H9 (cell line): ENCODE measurements at regions not wholly inside any gene's neighbourhood (a gene's known extent, or its start where the extent isn't known, plus 50 kb on each side); places are given as distances from the start of the nearest gene placed in this dataset.
"Not testable (repeated sequence)": the region's sequence is repeated elsewhere in the genome, so short reads cannot be mapped to it uniquely, and the experiment has no call there.

Experiments used
- DNase-seq: peaks from one replicate; pipeline ENCODE4 v3.0.0-alpha.2; 2017
- H2AFZ ChIP-seq: one replicate; pipeline ENCODE4 v1.6.1; 2013; ENCODE audit warnings: mild to moderate bottlenecking, low read length, control low read depth, moderate library complexity
- H2AK5ac ChIP-seq: 2 replicates; pipeline ENCODE4 v1.6.1; 2013; ENCODE audit warnings: low read length, control low read depth, mixed read lengths; ENCODE audit not compliant: insufficient read length
- H2BK120ac ChIP-seq: one replicate; pipeline ENCODE4 v1.6.1; 2013; ENCODE audit warnings: low read depth, mild to moderate bottlenecking, low read length, control low read depth, inconsistent platforms; ENCODE audit not compliant: poor library complexity, severe bottlenecking
- H2BK12ac ChIP-seq: 2 replicates; pipeline ENCODE4 v1.6.1; 2013; ENCODE audit warnings: low read length, control low read depth, mixed read lengths, low read depth; ENCODE audit not compliant: insufficient read length
- H2BK15ac ChIP-seq: 2 replicates; pipeline ENCODE4 v1.6.1; 2013; ENCODE audit warnings: low read depth, low read length, control low read depth
- H2BK20ac ChIP-seq: one replicate; pipeline ENCODE4 v1.6.1; 2013; ENCODE audit warnings: low read depth, mild to moderate bottlenecking, low read length, control low read depth, inconsistent platforms; ENCODE audit not compliant: poor library complexity, severe bottlenecking
- H2BK5ac ChIP-seq: 2 replicates; pipeline ENCODE4 v1.6.1; 2013; ENCODE audit warnings: low read length, control low read depth, mixed read lengths; ENCODE audit not compliant: insufficient read length
- H3K14ac ChIP-seq: 2 replicates; pipeline ENCODE4 v1.6.1; 2013; ENCODE audit warnings: low read length, control low read depth; ENCODE audit not compliant: insufficient read depth
- H3K18ac ChIP-seq: 2 replicates; pipeline ENCODE4 v1.6.1; 2013; ENCODE audit warnings: low read depth, mild to moderate bottlenecking, mixed read lengths, low read length, control low read depth; ENCODE audit not compliant: insufficient read length
- H3K23ac ChIP-seq: 2 replicates; pipeline ENCODE4 v1.6.1; 2013; ENCODE audit warnings: low read length, control low read depth, mixed read lengths, low read depth; ENCODE audit not compliant: insufficient read length
- H3K23me2 ChIP-seq: 2 replicates; pipeline ENCODE4 v1.6.1; 2013; ENCODE audit warnings: low read depth, mild to moderate bottlenecking, mixed read lengths, low read length, control low read depth; ENCODE audit not compliant: insufficient read length, poor library complexity, severe bottlenecking
- H3K27ac ChIP-seq: 2 replicates; pipeline ENCODE4 v1.5.1; 2013; ENCODE audit warnings: low read length, control low read depth, mixed read lengths, low read depth; ENCODE audit not compliant: insufficient read length
- H3K27me3 ChIP-seq: 2 replicates; pipeline ENCODE4 v1.6.1; 2013; ENCODE audit warnings: low read length, control low read depth, inconsistent platforms; ENCODE audit not compliant: insufficient read depth
- H3K4ac ChIP-seq: 2 replicates; pipeline ENCODE4 v1.6.1; 2013; ENCODE audit warnings: low read depth, mild to moderate bottlenecking, control low read depth, inconsistent platforms, low read length, moderate library complexity
- H3K4me1 ChIP-seq: 2 replicates; pipeline ENCODE4 v1.6.1; 2013; ENCODE audit warnings: low read length, control low read depth, inconsistent platforms; ENCODE audit not compliant: insufficient read depth
- H3K4me2 ChIP-seq: 2 replicates; pipeline ENCODE4 v1.6.1; 2013; ENCODE audit warnings: low read length, control low read depth, mixed read lengths; ENCODE audit not compliant: insufficient read length, insufficient read depth
- H3K56ac ChIP-seq: 2 replicates; pipeline ENCODE4 v1.6.1; 2013; ENCODE audit warnings: low read depth, mild to moderate bottlenecking, mixed read lengths, low read length, control low read depth; ENCODE audit not compliant: insufficient read length
- H3K79me1 ChIP-seq: 2 replicates; pipeline ENCODE4 v1.6.1; 2013; ENCODE audit warnings: low read depth, mild to moderate bottlenecking, moderate library complexity, low read length, control low read depth, inconsistent platforms; ENCODE audit not compliant: insufficient read depth, poor library complexity, severe bottlenecking
- H3K79me2 ChIP-seq: 2 replicates; pipeline ENCODE4 v1.6.1; 2013; ENCODE audit warnings: low read length, control low read depth, inconsistent platforms; ENCODE audit not compliant: insufficient read depth
- H3K9ac ChIP-seq: 2 replicates; pipeline ENCODE4 v1.6.1; 2013; ENCODE audit warnings: low read length, control low read depth, mixed read lengths; ENCODE audit not compliant: insufficient read length; ENCODE audit errors: extremely low read depth
- H3K9me3 ChIP-seq: one replicate; pipeline ENCODE4 v1.6.1; 2013; ENCODE audit warnings: low read depth, low read length, inconsistent platforms; ENCODE audit not compliant: control insufficient read depth
- H3T11ph ChIP-seq: one replicate; pipeline ENCODE4 v1.6.1; 2013; ENCODE audit warnings: mild to moderate bottlenecking, low read length, control low read depth, inconsistent platforms
- H4K20me1 ChIP-seq: one replicate; pipeline ENCODE4 v1.6.1; 2013; ENCODE audit not compliant: control insufficient read depth, insufficient read length, insufficient read depth
- H4K5ac ChIP-seq: 2 replicates; pipeline ENCODE4 v1.6.1; 2013; ENCODE audit warnings: low read depth, mild to moderate bottlenecking, mixed read lengths, low read length, control low read depth; ENCODE audit not compliant: insufficient read length
- H4K8ac ChIP-seq: replicated peaks from 2 replicates; pipeline ENCODE4 v1.6.1; 2013; ENCODE audit warnings: low read length, control low read depth, mixed read lengths, low read depth; ENCODE audit not compliant: insufficient read length
- H4K91ac ChIP-seq: 2 replicates; pipeline ENCODE4 v1.6.1; 2013; ENCODE audit warnings: low read depth, mild to moderate bottlenecking, moderate library complexity, mixed read lengths, low read length, control low read depth; ENCODE audit not compliant: insufficient read length
- H3K27ac Mint-ChIP-seq, 3 experiments: 2 replicates in 2 of 3; 3 replicates in 1 of 3; pipeline ENCODE4 v1.8.0; 2020 to 2021; ENCODE audit warnings: mixed read lengths in 3 of 3, mild to moderate bottlenecking in 1 of 3, moderate library complexity in 1 of 3
- H3K27me3 Mint-ChIP-seq: 2 replicates; pipeline ENCODE4 v1.8.0; 2021; ENCODE audit warnings: low read depth, mild to moderate bottlenecking, moderate library complexity, mixed read lengths
- H3K36me3 Mint-ChIP-seq, 3 experiments: 2 replicates in 2 of 3; 3 replicates in 1 of 3; pipeline ENCODE4 v1.8.0; 2020 to 2021; ENCODE audit warnings: low read depth in 3 of 3, mixed read lengths in 3 of 3; ENCODE audit not compliant: insufficient read depth in 1 of 3
- H3K4me1 Mint-ChIP-seq, 2 experiments: 2 replicates each; pipeline ENCODE4 v1.8.0; 2020; ENCODE audit warnings: mixed read lengths in 2 of 2
- H3K4me3 Mint-ChIP-seq, 2 experiments: 2 replicates in 1 of 2; 3 replicates in 1 of 2; pipeline ENCODE4 v1.8.0; 2020 to 2021; ENCODE audit warnings: mild to moderate bottlenecking in 2 of 2, mixed read lengths in 2 of 2, moderate library complexity in 1 of 2
- H3K9me3 Mint-ChIP-seq, 2 experiments: 2 replicates in 1 of 2; 3 replicates in 1 of 2; pipeline ENCODE4 v1.8.0; 2020; ENCODE audit warnings: mild to moderate bottlenecking in 2 of 2, mixed read lengths in 2 of 2, moderate library complexity in 1 of 2
- WGBS: extraction: QIAGEN DNeasy Blood & Tissue Kit; methylation state at CpG from one replicate; pipeline ENCODE4 v1.1.7; 2013; ENCODE audit warnings: missing lambda C conversion rate, low lambda C conversion rate, mixed read lengths; ENCODE audit not compliant: insufficient read length; ENCODE audit errors: extremely low coverage; 5-methylcytosine and 5-hydroxymethylcytosine counted together

GRCh38 chr16:18213810-18214209 lies 122.7 kb downstream of the NPIPA8 start:
- not testable (repeated sequence) for H3K4me2 ChIP-seq, H3K4me1 Mint-ChIP-seq, H3K9ac ChIP-seq, H3K9me3 ChIP-seq, H2BK5ac ChIP-seq, H3K27ac Mint-ChIP-seq, H2AK5ac ChIP-seq, H4K8ac ChIP-seq, H3K4me3 Mint-ChIP-seq, H2BK12ac ChIP-seq, H3K18ac ChIP-seq, H3K27ac ChIP-seq, H2AFZ ChIP-seq, H2BK120ac ChIP-seq, H3K14ac ChIP-seq, H3K56ac ChIP-seq, H2BK20ac ChIP-seq, H4K20me1 ChIP-seq, H3K4me1 ChIP-seq, H3T11ph ChIP-seq, H3K9me3 Mint-ChIP-seq, DNase-seq, H4K91ac ChIP-seq, H3K23me2 ChIP-seq, H4K5ac ChIP-seq, H3K79me1 ChIP-seq, H3K27me3 Mint-ChIP-seq, H3K36me3 Mint-ChIP-seq, H3K27me3 ChIP-seq, H3K4ac ChIP-seq, H3K79me2 ChIP-seq, H3K23ac ChIP-seq, H2BK15ac ChIP-seq
- WGBS, result no CpG with 5 or more reads among the region's 4 CpGs

DNA sequence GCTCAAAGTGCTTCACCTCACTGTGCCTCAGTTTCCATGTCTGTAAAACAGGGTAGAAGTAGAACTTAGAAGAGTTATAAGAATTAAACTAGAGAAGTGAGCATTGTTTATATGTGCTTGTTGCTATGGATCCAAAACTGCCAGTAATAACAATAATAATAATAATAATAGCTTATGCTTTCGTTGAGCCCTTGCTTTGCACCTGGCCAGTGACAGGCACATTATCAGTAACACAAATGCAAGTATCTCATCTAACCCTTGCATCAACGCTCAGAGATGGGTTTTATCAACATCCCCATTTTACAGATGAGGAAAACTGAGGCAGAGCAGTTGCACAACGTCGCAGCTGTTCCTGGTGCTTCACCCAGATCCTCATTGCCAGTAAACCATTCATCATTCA lies 125.0 kb downstream of the NPIPA8 start:
- not testable (repeated sequence) for H4K20me1 ChIP-seq, H2BK15ac ChIP-seq, H3K56ac ChIP-seq, H2AFZ ChIP-seq, H3K36me3 Mint-ChIP-seq, H3K4me1 ChIP-seq, H3K4me1 Mint-ChIP-seq, H3K4me3 Mint-ChIP-seq, H4K5ac ChIP-seq, H3K14ac ChIP-seq, H2BK12ac ChIP-seq, H3K9ac ChIP-seq, DNase-seq, H3K27ac Mint-ChIP-seq, H3K79me1 ChIP-seq, H4K91ac ChIP-seq, H2BK5ac ChIP-seq, H3K23ac ChIP-seq, H4K8ac ChIP-seq, H3K4me2 ChIP-seq, H3K4ac ChIP-seq, H3K27me3 ChIP-seq, H3K27me3 Mint-ChIP-seq, H3K79me2 ChIP-seq, H3K27ac ChIP-seq, H3K9me3 ChIP-seq, H2BK20ac ChIP-seq, H3T11ph ChIP-seq, H3K23me2 ChIP-seq, H3K9me3 Mint-ChIP-seq, H3K18ac ChIP-seq, H2AK5ac ChIP-seq, H2BK120ac ChIP-seq
- WGBS, result no CpG with 5 or more reads among the region's 4 CpGs

GRCh38 chr16:18204786-18205185 lies 131.8 kb downstream of the NPIPA8 start:
- not testable (repeated sequence) for H2BK20ac ChIP-seq, H3T11ph ChIP-seq, H3K27me3 Mint-ChIP-seq, H2BK15ac ChIP-seq, H3K27ac Mint-ChIP-seq, H3K18ac ChIP-seq, H3K27me3 ChIP-seq, H2BK120ac ChIP-seq, H3K36me3 Mint-ChIP-seq, H3K79me1 ChIP-seq, H2BK12ac ChIP-seq, H3K9ac ChIP-seq, H3K9me3 ChIP-seq, H4K5ac ChIP-seq, H3K4me2 ChIP-seq, H3K56ac ChIP-seq, H2AFZ ChIP-seq, H4K20me1 ChIP-seq, H2BK5ac ChIP-seq, H3K4me3 Mint-ChIP-seq, H3K23me2 ChIP-seq, H3K79me2 ChIP-seq, H3K14ac ChIP-seq, H2AK5ac ChIP-seq, H3K23ac ChIP-seq, H4K91ac ChIP-seq, H3K4ac ChIP-seq, H3K9me3 Mint-ChIP-seq, H3K27ac ChIP-seq, H3K4me1 Mint-ChIP-seq, H4K8ac ChIP-seq, H3K4me1 ChIP-seq, DNase-seq
- WGBS, result no CpG with 5 or more reads among the region's 1 CpG
